Spleen (tissue), 11 donors: ENCODE measurements at regions not wholly inside any gene's neighbourhood (a gene's known extent, or its start where the extent isn't known, plus 50 kb on each side); places are given as distances from the start of the nearest gene placed in this dataset.
A peak's percentile ranks its signal among the peaks of the same experiment; 100 is the strongest.

Experiments
- DNase-seq: peaks from one replicate; pipeline ENCODE4 v3.0.0-alpha.2; 2020
- H3K27ac ChIP-seq, 8 donors: fragments of 200-600 bp; sonication (generic) in 7 of 8; 1 replicate in 4 of 8; 2 replicates in 4 of 8; pipeline versions ENCODE4 v1.5.0 to v1.8.0; 2016 to 2021; ENCODE audit warnings: inconsistent platforms in 4 of 8, mild to moderate bottlenecking in 4 of 8, moderate library complexity in 1 of 8
- H3K27me3 ChIP-seq, 7 donors: fragments of 200-600 bp; sonication (generic) in 6 of 7; replicated peaks in 1 of 7; 1 replicate in 4 of 7; 2 replicates in 3 of 7; pipeline versions ENCODE4 v1.5.0 to v1.8.0; 2016 to 2021; ENCODE audit warnings: inconsistent platforms in 3 of 7, mild to moderate bottlenecking in 1 of 7
- H3K36me3 ChIP-seq, 6 donors: fragments of 200-600 bp; sonication (generic) in 5 of 6; 1 replicate in 4 of 6; 2 replicates in 2 of 6; pipeline versions ENCODE4 v1.5.0 to v1.8.0; 2016 to 2021; ENCODE audit warnings: inconsistent platforms in 2 of 6
- H3K4me1 ChIP-seq, 6 donors: fragments of 200-600 bp; sonication (generic) in 5 of 6; 1 replicate in 3 of 6; 2 replicates in 3 of 6; pipeline versions ENCODE4 v1.5.0 to v1.8.0; 2016 to 2021; ENCODE audit warnings: inconsistent platforms in 3 of 6
- H3K4me3 ChIP-seq, 8 donors: fragments of 200-600 bp; sonication (generic) in 7 of 8; 1 replicate in 4 of 8; 2 replicates in 4 of 8; pipeline versions ENCODE4 v1.5.0 to v1.8.0; 2016 to 2021; ENCODE audit warnings: inconsistent platforms in 4 of 8, mild to moderate bottlenecking in 4 of 8, moderate library complexity in 2 of 8
- H3K9me3 ChIP-seq, 8 donors: fragments of 200-600 bp; sonication (generic) in 7 of 8; 1 replicate in 4 of 8; 2 replicates in 4 of 8; pipeline versions ENCODE4 v1.5.0 to v1.8.0; 2016 to 2021; ENCODE audit warnings: inconsistent platforms in 4 of 8
- CTCF ChIP-seq, 11 experiments: fragments of 200-600 bp in 7 of 11; fragments of 450-650 bp in 4 of 11; sonication (generic) in 4 of 11; IDR thresholded peaks in 8 of 11; conservative IDR thresholded peaks in 3 of 11; 1 replicate in 7 of 11; 2 replicates in 4 of 11; pipeline versions ENCODE4 v1.4.0 to v1.8.0; 2016 to 2021; ENCODE audit warnings: antibody characterized with exemption in 11 of 11, inconsistent platforms in 4 of 11, mild to moderate bottlenecking in 1 of 11
- POLR2A ChIP-seq, 3 donors: fragments of 450-650 bp; IDR thresholded peaks; one replicate each; pipeline ENCODE4 v1.5.1; 2017; ENCODE audit warnings: antibody characterized with exemption in 3 of 3, mild to moderate bottlenecking in 1 of 3
- POLR2AphosphoS5 ChIP-seq, 3 donors: sonication (generic); formaldehyde crosslinking; IDR thresholded peaks; one replicate each; pipeline ENCODE4 v1.5.1; 2017; ENCODE audit warnings: antibody characterized with exemption in 3 of 3
- whole genome bisulfite sequencing, 5 donors: extraction: QIAGEN DNeasy Blood & Tissue Kit in 3 of 5; methylation state at CpG; one replicate each; pipeline versions ENCODE4 v1.1.5 to v1.1.7; 2013 to 2018; 5-methylcytosine and 5-hydroxymethylcytosine counted together
- intact Hi-C: fragments of 100-400 bp; cut with DNase I; formaldehyde crosslinking; loops from one replicate; pipeline ENCODE4 v1.15.0; 2023; ENCODE audit warnings: low total_unique reads
- donor health status: healthy with polysubstance abuse.
- donor health status: DM: no; HTN: no; CAD: no; lungs with moderate emphysema.
- donor health status: DM: no; HTN: no; CAD: no.
- donor health status: Bipolar disorder and iron deficiency.
- donor health status: healthy.
- donor health status: DM: no; HTN: no; CAD: no.
- donor health status: DM: yes; HTN: yes; CAD: no.

- Histone ChIP-seq H3K27ac (no peak overlapping the region), H3K27me3 (no peaks in the 10 kb centered on the region), H3K9me3 (no peaks in the 10 kb centered on the region), H3K4me1 (peaks cover 0 to 4% (median 0%) of the 10 kb centered on the region in 6 donors), H3K36me3 (no peaks in the 10 kb centered on the region), H3K4me3 (no peak overlapping the region)
- WGBS, 5 donors: 77 to 84% (median 80%) methylated on average over 3 of the region's 3 CpGs
- DNase-seq: no peak
- TF ChIP-seq POLR2AphosphoS5 (IDR thresholded peaks at IDR 0.05): no peak
- no peak for TF ChIP-seq CTCF (IDR thresholded peaks at IDR 0.05 in 8 of 11, conservative IDR thresholded peaks at IDR 0.05 in 3 of 11)
- no peak for TF ChIP-seq POLR2A (IDR thresholded peaks at IDR 0.05)
- intact Hi-C loops: no loop called here
Observed at GRCh38 chr14:53615252-53615651, 341.4 kb downstream of the BMP4 start.

GRCh38 chr14:53613404-53614253 lies 343.0 kb downstream of the BMP4 start:
- Histone ChIP-seq H3K9me3 (no peaks in the 10 kb centered on the region), H3K27ac (peak overlapping the region in 5 of 8 donors; percentile 30 to 71 (median 62)), H3K36me3 (no peaks in the 10 kb centered on the region), H3K27me3 (no peaks in the 10 kb centered on the region), H3K4me3 (no peak overlapping the region), H3K4me1 (peaks cover 0 to 4% (median 0%) of the 10 kb centered on the region in 6 donors)
- DNase-seq: peak; percentile 75
- TF ChIP-seq POLR2A (IDR thresholded peaks at IDR 0.05) (no peak), CTCF (IDR thresholded peaks at IDR 0.05 in 8 of 11, conservative IDR thresholded peaks at IDR 0.05 in 3 of 11) (no peak), POLR2AphosphoS5 (IDR thresholded peaks at IDR 0.05) (no peak)
- WGBS, 5 donors: 56 to 65% (median 59%) methylated on average over 12 of the region's 12 CpGs
- intact Hi-C loops: no loop called here

GRCh38 chr14:53610947-53611346 lies 345.7 kb downstream of the BMP4 start:
- H3K27ac ChIP-seq: no peak overlapping the region
- TF ChIP-seq CTCF (IDR thresholded peaks at IDR 0.05 in 8 of 11, conservative IDR thresholded peaks at IDR 0.05 in 3 of 11) (no peak), POLR2A (IDR thresholded peaks at IDR 0.05) (no peak), POLR2AphosphoS5 (IDR thresholded peaks at IDR 0.05) (no peak)
- no peak for DNase-seq
- no peaks in the 10 kb centered on the region for H3K27me3 ChIP-seq
- H3K9me3 ChIP-seq: no peaks in the 10 kb centered on the region
- peaks cover 0 to 4% (median 0%) of the 10 kb centered on the region in 6 donors for H3K4me1 ChIP-seq
- intact Hi-C loops: no loop called here
- no peaks in the 10 kb centered on the region for H3K36me3 ChIP-seq
- no peak overlapping the region for H3K4me3 ChIP-seq

GRCh38 chr14:53609009-53609408 lies 347.6 kb downstream of the BMP4 start:
- 23 to 57% (median 41%) methylated on average over 1 of the region's 1 CpG for WGBS, 5 donors

More at GRCh38 chr14:53609009-53609408, 347.6 kb downstream of the BMP4 start:
- Histone ChIP-seq H3K4me3 (no peak overlapping the region), H3K27ac (no peak overlapping the region), H3K27me3 (no peaks in the 10 kb centered on the region), H3K4me1 (peaks cover 0 to 4% (median 0%) of the 10 kb centered on the region in 6 donors), H3K9me3 (no peaks in the 10 kb centered on the region), H3K36me3 (no peaks in the 10 kb centered on the region)
- no peak for DNase-seq
- TF ChIP-seq POLR2AphosphoS5 (IDR thresholded peaks at IDR 0.05): no peak
- no peak for TF ChIP-seq POLR2A (IDR thresholded peaks at IDR 0.05)
- no peak for TF ChIP-seq CTCF (IDR thresholded peaks at IDR 0.05 in 8 of 11, conservative IDR thresholded peaks at IDR 0.05 in 3 of 11)
- intact Hi-C loops: no loop called here
